SK-N-SH (cell line): ENCODE measurements at regions not wholly inside any gene's neighbourhood (a gene's known extent, or its start where the extent isn't known, plus 50 kb on each side); places are given as distances from the start of the nearest gene placed in this dataset.

Experiments
- EP300 ChIP-seq, 2 experiments: IDR thresholded peaks; 2 replicates each; pipeline versions ENCODE4 v1.4.0 to v1.6.1; 2012; ENCODE audit warnings: borderline replicate concordance in 1 of 2, low read depth in 1 of 2, low read length in 1 of 2
- RFX5 ChIP-seq: IDR thresholded peaks from 2 replicates; pipeline ENCODE4 v1.6.1; 2012; ENCODE audit warnings: mild to moderate bottlenecking, improper control_type of control experiment, low read length

DNA sequence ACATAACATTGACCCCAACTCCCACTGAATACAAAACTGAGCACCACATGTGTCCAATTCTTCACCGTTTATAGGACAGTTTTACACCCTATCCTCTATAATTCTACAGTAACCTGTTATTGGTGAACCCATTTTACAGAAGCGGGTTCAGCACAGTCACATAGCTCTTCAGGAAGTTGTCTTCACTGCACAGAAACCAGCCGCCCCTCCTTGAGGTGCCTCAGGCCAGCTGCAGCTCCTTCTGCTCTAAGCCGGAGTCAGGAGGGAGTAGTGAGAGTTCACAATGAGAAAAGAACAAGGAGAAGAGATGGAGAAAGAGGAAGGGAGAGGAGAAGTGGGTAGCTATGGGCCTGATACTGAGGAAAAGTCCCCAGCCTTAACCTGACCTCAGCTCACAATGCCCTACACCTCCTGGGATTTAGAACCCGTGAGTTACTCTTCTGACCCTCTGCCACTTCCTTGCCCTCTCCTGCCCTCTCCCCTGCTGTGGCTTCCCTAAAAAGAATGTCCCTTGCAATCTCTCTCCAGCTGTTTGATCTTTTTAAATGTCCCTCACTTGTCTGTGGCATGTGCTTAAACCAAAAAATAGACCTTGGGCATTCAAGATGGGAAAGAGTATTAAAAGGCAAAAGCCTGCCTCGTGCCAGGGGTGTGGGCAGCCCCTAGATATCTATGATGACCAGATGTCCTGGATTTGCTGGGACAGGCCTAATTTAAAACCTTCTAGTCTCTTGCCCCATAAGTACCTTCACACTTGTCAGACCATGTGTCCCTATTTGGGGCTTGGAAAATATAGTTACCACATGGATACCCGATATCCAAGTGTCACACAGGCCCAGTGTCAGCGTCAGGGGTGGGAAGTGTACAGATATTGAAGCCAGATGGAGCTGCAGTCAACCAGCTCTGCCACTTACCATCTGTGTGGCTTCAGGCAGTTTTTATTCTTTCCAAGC lies 71.3 kb upstream of the HES1 start:
- no peak for TF ChIP-seq EP300 (IDR thresholded peaks at IDR 0.05; ENCODE audit: borderline replicate concordance in 1 of 2, low read depth in 1 of 2, low read length in 1 of 2)
- TF ChIP-seq RFX5 = no peak
